Kidney (tissue), 13 donors: ENCODE measurements at regions not wholly inside any gene's neighbourhood (a gene's known extent, or its start where the extent isn't known, plus 50 kb on each side); places are given as distances from the start of the nearest gene placed in this dataset.
A peak's percentile ranks its signal among the peaks of the same experiment; 100 is the strongest.
"Not testable (repeated sequence)": the region's sequence is repeated elsewhere in the genome, so short reads cannot be mapped to it uniquely, and the experiment has no call there.

Experiments
- DNase-seq, 5 donors: peaks; one replicate each; pipeline ENCODE4 v3.0.0-alpha.2; 2013 to 2020
- FAIRE-seq: peaks from 2 replicates; lab custom pipeline; 2012; peaks lifted over from hg19 to GRCh38; lab: Jason Lieb, UNC
- H3K27ac ChIP-seq, 2 donors: one replicate each; pipeline ENCODE4 v1.7.0; 2013; ENCODE audit warnings: low read depth in 2 of 2, low read length in 2 of 2, inconsistent platforms in 1 of 2
- H3K27me3 ChIP-seq: one replicate; pipeline ENCODE4 v1.7.1; 2013; ENCODE audit warnings: low read length, inconsistent platforms; ENCODE audit not compliant: control insufficient read depth, insufficient read depth
- H3K36me3 ChIP-seq, 3 donors: one replicate each; pipeline versions ENCODE4 v1.7.0 to v1.7.1; 2013; ENCODE audit warnings: low read length in 3 of 3, control low read depth in 1 of 3, inconsistent platforms in 1 of 3; ENCODE audit not compliant: insufficient read depth in 3 of 3, control insufficient read depth in 2 of 3
- H3K4me1 ChIP-seq, 3 donors: one replicate each; pipeline versions ENCODE4 v1.7.0 to v1.7.1; 2013; ENCODE audit warnings: low read length in 3 of 3, inconsistent platforms in 1 of 3, low read depth in 1 of 3; ENCODE audit not compliant: control insufficient read depth in 2 of 3, insufficient read depth in 2 of 3
- H3K4me3 ChIP-seq, 3 donors: one replicate each; pipeline versions ENCODE4 v1.7.0 to v1.8.1; 2013; ENCODE audit warnings: low read length in 3 of 3, control low read depth in 1 of 3, inconsistent platforms in 1 of 3
- H3K9ac ChIP-seq, 3 donors: one replicate each; pipeline versions ENCODE4 v1.7.0 to v1.7.1; 2013; ENCODE audit warnings: low read length in 3 of 3, control low read depth in 1 of 3, inconsistent platforms in 1 of 3
- H3K9me3 ChIP-seq, 3 donors: one replicate each; pipeline versions ENCODE4 v1.7.0 to v1.7.1; 2013; ENCODE audit warnings: low read length in 3 of 3, control low read depth in 1 of 3, inconsistent platforms in 1 of 3; ENCODE audit not compliant: control insufficient read depth in 2 of 3, insufficient read depth in 1 of 3
- intact Hi-C: fragments of 100-400 bp; cut with DNase I; formaldehyde crosslinking; loops from one replicate; pipeline ENCODE4 v1.11.1; 2022
- TF ChIP-seq, protein P1 (sequence below): IDR thresholded peaks from 3 replicates; pipeline ENCODE4 v1.5.1; 2012; ENCODE audit warnings: mild to moderate bottlenecking, moderate library complexity, borderline replicate concordance; ENCODE audit not compliant: insufficient read depth; ENCODE audit errors: extremely low read depth
- donor health status: control.
- donor health status: control.
- donor health status: control.
- donor health status: control.
- donor health status: control.
- donor health status: DM: yes; HTN: yes; CAD: no.
- donor health status: Normal renal cell carcinoma (clear cell type).

DNA sequence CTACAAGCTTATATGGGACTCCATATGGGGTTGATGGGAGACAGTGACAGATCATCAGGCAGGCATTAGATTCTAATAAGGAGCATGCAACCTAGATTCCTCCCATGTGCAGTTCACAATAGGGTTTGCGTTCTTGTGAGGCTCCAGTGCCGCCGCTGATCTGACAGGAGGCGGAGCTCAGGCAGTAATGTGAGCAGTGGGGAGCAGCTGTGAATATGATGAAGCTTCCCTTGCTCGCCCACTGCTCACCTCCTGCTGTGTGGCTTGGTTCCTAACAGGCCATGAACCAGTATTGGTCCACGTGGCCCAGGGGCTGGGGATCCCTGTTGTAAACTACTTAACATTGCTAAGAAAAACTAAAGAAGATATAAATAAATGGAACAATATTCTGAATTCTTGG, 378.4 kb downstream of the KCNRG start:
- Histone ChIP-seq H3K36me3 (no peaks in the 10 kb centered on the region), H3K9me3 (no peaks in the 10 kb centered on the region), H3K27ac (no peak overlapping the region), H3K4me3 (no peak overlapping the region), H3K4me1 (no peaks in the 10 kb centered on the region), H3K9ac (no peak overlapping the region), H3K27me3 (no peaks in the 10 kb centered on the region)
- intact Hi-C loops = no loop called here
- TF ChIP-seq, protein P1, sequence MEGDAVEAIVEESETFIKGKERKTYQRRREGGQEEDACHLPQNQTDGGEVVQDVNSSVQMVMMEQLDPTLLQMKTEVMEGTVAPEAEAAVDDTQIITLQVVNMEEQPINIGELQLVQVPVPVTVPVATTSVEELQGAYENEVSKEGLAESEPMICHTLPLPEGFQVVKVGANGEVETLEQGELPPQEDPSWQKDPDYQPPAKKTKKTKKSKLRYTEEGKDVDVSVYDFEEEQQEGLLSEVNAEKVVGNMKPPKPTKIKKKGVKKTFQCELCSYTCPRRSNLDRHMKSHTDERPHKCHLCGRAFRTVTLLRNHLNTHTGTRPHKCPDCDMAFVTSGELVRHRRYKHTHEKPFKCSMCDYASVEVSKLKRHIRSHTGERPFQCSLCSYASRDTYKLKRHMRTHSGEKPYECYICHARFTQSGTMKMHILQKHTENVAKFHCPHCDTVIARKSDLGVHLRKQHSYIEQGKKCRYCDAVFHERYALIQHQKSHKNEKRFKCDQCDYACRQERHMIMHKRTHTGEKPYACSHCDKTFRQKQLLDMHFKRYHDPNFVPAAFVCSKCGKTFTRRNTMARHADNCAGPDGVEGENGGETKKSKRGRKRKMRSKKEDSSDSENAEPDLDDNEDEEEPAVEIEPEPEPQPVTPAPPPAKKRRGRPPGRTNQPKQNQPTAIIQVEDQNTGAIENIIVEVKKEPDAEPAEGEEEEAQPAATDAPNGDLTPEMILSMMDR = no peak
- peak in 4 of 5 donors; percentile 31 to 53 (median 47) for DNase-seq
- no peak for FAIRE-seq

DNA sequence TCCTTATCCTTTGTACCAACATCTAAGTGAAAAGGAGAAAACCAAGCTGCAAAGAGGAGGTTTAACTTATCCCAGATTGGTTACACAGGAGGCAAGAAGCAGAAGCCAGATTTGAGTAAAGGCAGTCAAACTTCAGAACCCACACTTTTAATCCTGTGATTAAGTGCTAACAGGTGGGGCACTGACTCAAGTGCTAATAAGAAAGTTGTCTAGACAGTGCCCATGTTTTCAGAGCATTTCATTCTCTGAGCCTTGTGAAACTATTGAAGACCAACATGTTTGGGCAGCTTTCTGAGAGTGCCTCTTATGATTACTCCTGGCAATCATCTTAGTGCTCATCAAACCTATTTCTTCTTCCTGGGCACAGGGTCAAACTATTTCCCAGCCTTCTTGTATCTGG, 380.8 kb downstream of the KCNRG start:
- no peaks in the 10 kb centered on the region for H3K36me3 ChIP-seq
- no peaks in the 10 kb centered on the region for H3K4me1 ChIP-seq
- H3K9ac ChIP-seq = no peak overlapping the region
- TF ChIP-seq, protein P1 = no peak
- DNase-seq = no peak
- intact Hi-C loops = no loop called here
- H3K9me3 ChIP-seq = no peaks in the 10 kb centered on the region
- no peak overlapping the region for H3K27ac ChIP-seq
- no peak for FAIRE-seq
- H3K27me3 ChIP-seq = no peaks in the 10 kb centered on the region
- no peak overlapping the region for H3K4me3 ChIP-seq

DNA sequence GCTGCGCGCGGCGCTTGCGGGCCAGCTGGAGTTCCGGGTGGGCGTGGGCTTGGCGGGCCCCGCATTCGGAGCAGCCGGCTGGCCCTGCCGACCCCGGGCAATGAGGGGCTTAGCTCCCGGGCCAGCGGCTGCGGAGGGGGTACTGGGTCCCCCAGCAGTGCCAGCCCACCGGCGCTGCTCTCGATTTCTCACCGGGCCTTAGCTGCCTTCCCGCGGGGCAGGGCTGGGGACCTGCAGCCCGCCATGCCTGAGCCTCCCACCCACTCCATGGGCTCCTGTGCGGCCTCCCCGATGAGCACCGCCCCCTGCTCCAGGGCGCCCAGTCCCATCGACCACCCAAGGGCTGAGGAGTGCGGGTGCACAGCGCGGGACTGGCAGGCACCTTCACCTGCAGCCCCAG, 381.4 kb downstream of the KCNRG start:
- H3K4me1 ChIP-seq, FAIRE-seq, intact Hi-C loops, H3K4me3 ChIP-seq, DNase-seq, H3K27me3 ChIP-seq, H3K9ac ChIP-seq, H3K9me3 ChIP-seq, H3K36me3 ChIP-seq, H3K27ac ChIP-seq: not testable (repeated sequence)

DNA sequence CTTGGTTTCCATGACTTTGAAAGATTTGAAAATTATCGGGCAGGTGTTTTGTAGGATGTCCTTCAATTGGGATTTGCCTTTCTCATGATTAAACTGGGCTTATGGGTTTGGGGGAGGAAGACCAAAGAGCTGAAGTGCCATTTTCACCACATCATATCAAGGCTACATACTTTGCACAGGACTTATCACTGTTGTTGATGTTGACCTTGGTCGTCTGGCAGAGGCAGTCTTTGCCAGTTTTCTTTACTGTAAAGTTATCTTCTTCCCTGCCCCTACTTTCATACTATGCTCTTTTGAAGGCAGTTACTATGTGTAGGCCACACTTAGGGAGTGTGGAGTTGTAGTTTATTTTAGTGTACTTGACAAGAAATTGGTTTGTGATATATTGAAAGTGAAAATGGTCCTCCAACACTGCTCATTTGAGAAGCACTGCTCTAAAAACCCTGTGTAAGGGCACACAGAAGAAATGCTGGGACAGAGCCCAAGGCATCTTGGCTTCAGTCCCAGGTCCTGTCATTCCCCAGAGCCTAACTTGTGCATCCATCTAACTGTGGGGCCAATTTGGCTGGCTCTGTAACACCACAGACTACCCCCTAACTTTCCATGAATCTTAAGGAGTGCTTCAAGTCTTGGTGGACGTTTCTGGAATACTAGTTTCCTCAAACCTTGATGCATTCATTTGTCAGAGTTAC, 384.9 kb downstream of the KCNRG start:
- no peak overlapping the region for H3K9ac ChIP-seq
- intact Hi-C loops = no loop called here
- no peaks in the 10 kb centered on the region for H3K4me1 ChIP-seq
- H3K27ac ChIP-seq = no peak overlapping the region
- no peak for FAIRE-seq
- no peaks in the 10 kb centered on the region for H3K9me3 ChIP-seq
- H3K4me3 ChIP-seq = no peak overlapping the region
- DNase-seq = no peak
- no peaks in the 10 kb centered on the region for H3K27me3 ChIP-seq
- H3K36me3 ChIP-seq = no peaks in the 10 kb centered on the region
- TF ChIP-seq, protein P1 = no peak
